GM21717 (cell line): ENCODE measurements at regions not wholly inside any gene's neighbourhood (a gene's known extent, or its start where the extent isn't known, plus 50 kb on each side); places are given as distances from the start of the nearest gene placed in this dataset.
"Not testable (repeated sequence)": the region's sequence is repeated elsewhere in the genome, so short reads cannot be mapped to it uniquely, and the experiment has no call there.

Experiments
- ATAC-seq: cut with Tn5 transposase; IDR thresholded peaks from one replicate; pipeline ENCODE4 v1.9.1; 2021; ENCODE audit warnings: mild to moderate bottlenecking, moderate library complexity; ENCODE audit not compliant: unreplicated experiment

- no peak for ATAC-seq
These were observed 81.4 kb downstream of the ALOX5AP start for GRCh38 chr13:30816736-30817135.

- ATAC-seq: no peak
These were observed 83.1 kb downstream of the ALOX5AP start for GRCh38 chr13:30818323-30818960.

GRCh38 chr13:30819136-30819888, 84.0 kb downstream of the ALOX5AP start:
- no peak for ATAC-seq

GRCh38 chr13:30821421-30821820, 84.7 kb upstream of the MEDAG start:
- no peak for ATAC-seq

- ATAC-seq: no peak
These were observed 81.4 kb upstream of the MEDAG start for GRCh38 chr13:30824651-30825050.

- ATAC-seq: no peak
These were observed 79.0 kb upstream of the MEDAG start for GRCh38 chr13:30826911-30827577.

GRCh38 chr13:30827578-30827925, 78.5 kb upstream of the MEDAG start:
- no peak for ATAC-seq

DNA sequence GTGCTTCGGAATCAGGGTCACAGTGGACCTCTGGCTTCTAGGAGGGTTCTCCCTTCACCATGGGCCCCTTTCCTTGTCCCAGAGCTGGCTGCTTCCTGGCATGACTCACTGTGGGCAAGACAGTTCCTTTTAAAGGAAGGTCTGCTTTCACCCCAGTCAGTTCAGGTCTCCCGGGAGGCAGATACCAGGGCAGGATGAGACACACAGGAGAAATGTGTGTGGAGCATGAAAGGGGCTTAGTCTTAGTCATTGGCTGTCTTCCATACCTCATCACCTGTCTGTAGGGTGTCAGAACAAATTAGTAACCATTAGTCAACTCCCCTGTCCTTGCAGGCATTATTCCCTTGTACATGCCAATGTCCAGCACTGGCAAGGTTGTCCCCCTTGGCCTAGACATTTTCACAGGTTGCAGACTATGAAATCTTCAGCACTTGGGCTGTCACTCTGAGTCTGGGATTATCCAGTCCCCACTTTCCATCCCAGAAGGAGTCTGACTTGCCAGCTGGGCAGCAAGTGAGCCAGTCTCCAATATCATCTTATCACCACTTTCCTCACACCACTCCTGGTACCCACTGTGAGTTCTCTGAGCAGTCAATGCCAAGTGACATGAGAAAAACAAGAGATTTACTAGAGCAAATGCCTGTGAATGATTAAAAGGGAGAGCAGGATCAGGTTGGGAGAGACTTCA, 76.8 kb upstream of the MEDAG start:
- no peak for ATAC-seq

- no peak for ATAC-seq
These were observed 76.0 kb upstream of the MEDAG start for GRCh38 chr13:30829833-30830637.

GRCh38 chr13:30830638-30830965, 75.5 kb upstream of the MEDAG start:
- no peak for ATAC-seq

- ATAC-seq: no peak
These were observed 74.6 kb upstream of the MEDAG start for GRCh38 chr13:30831515-30831914.

GRCh38 chr13:30832377-30832776, 73.7 kb upstream of the MEDAG start:
- ATAC-seq: no peak

GRCh38 chr13:30832845-30833332, 73.2 kb upstream of the MEDAG start:
- ATAC-seq: no peak

- no peak for ATAC-seq
These were observed 70.6 kb upstream of the MEDAG start for GRCh38 chr13:30835442-30835841.

DNA sequence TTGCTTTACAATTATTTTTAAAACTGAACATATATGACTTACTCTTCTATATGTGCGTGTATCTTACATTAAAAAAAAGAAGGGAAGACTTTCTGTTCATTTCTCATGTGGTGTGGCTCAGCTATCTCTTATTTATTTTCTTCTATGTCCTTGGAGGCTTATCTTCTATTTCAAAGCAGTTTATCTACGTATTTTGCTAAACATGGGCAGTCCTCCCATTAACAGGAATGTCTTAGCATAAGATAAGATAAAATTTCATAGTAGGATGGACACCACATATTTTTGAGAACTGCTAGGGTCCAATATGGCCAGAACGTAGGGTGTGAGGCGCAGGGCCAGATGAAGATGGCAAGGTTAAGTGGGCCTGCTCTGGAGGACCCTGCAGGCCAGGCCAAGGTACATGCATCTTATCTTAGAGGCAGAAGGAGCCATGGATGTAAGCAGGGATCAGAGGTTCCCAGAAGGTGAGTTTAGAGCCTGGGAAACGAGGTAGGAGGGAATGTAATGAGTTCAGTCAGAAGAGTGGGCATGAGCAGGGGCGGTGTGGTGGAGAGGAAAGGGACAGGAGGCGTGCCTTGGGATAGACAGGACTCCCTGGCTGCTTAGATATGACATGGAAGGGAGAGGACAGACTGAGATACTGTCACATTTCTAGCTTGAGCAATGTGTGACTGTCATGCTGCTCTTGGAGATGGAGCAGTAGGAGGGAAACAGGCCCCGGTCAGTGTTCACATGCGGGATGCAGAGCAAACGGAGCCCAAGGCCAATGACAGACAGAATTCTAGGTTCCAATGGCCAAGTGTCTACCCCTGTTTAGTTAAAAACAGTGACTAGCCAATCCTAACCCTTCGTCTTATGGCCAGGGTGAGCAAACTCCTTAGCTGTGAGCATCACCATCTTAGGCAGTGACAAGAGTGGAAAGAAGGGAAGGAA, 68.6 kb upstream of the MEDAG start:
- ATAC-seq: no peak

DNA sequence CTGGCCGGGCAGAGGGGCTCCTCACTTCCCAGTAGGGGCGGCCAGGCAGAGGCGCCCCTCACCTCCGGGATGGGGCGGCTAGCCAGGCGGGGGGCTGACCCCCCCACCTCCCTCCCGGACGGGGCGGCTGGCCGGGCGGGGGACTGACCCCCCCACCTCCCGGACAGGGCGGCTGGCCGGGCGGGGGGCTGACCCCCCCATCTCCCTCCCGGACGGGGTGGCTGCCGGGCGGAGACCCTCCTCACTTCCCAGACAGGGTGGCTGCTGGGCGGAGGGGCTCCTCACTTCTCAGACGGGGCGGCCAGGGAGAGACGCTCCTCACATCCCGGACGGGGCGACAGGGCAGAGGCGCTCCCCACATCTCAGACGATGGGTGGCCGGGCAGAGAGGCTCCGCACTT, 66.4 kb upstream of the MEDAG start:
- ATAC-seq: not testable (repeated sequence)

DNA sequence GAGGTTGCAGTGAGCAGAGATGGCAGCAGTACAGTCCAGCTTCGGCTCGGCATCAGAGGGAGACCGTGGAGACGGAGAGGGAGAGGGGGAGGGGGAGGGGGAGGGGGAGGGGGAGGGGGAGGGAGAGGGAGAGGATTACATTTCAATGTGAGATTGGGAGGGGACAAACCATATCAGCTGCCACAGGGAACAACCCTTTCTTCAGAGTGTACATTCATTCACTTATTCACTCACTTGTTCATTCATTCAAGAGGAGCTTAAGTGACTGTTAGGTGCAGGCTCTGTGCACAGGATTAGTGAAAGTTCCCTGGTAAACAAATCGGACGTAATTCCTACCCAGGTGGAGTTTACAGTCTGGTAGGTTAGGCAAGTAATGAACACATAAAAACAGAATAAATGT, 65.6 kb upstream of the MEDAG start:
- ATAC-seq: no peak

DNA sequence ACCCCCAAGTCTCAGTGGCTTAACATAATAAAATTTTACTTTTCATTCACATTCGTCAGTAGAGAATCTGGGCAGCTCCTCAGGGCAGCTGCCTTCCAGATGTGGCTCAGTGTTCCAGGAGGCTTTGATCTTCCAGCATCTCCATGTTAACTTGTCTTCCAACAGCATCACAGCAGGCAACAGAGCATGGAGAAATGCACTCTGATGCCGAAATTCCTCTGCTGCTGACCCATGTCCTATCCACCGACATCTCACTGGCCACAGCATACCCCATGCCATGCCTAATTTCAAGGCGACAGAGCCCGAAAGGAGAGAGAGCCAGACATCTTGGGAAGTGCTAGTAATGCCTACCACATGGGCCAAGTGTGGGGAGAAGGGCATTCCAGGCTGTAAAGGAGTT, 64.9 kb upstream of the MEDAG start:
- no peak for ATAC-seq

- ATAC-seq: no peak
These were observed 62.5 kb upstream of the MEDAG start for GRCh38 chr13:30843548-30843947.
